B cell (primary cell): ENCODE measurements at regions not wholly inside any gene's neighbourhood (a gene's known extent, or its start where the extent isn't known, plus 50 kb on each side); places are given as distances from the start of the nearest gene placed in this dataset.

Experiments used
- ATAC-seq: fragments of 200-7000 bp; cut with Tn5 transposase; one replicate; pipeline ENCODE4 v1.10.0; 2021; ENCODE audit warnings: low read depth, mild to moderate bottlenecking, moderate number of reproducible peaks, moderate library complexity
- CTCF ChIA-PET: fragments of 350-600 bp; sonication (Branson Sonifier 250); formaldehyde crosslinking; loops from one replicate; lab custom pipeline; 2021; ENCODE audit warnings: antibody characterized with exemption, inconsistent platforms; lab: Charles Lee
- POLR2A ChIA-PET: fragments of 350-600 bp; sonication (Branson Sonifier 250); formaldehyde crosslinking; loops from one replicate; lab custom pipeline; 2021; ENCODE audit warnings: antibody characterized with exemption; lab: Charles Lee
- DNase-seq: peaks from one replicate; pipeline ENCODE4 v3.0.0; 2013
- H2AFZ ChIP-seq: 2 replicates; pipeline ENCODE4 v1.6.1; 2012; ENCODE audit warnings: mild to moderate bottlenecking, low read depth, low read length; ENCODE audit not compliant: insufficient read depth, poor library complexity, severe bottlenecking
- H3K27ac ChIP-seq, 2 donors: 1 replicate in 1 of 2; 2 replicates in 1 of 2; pipeline ENCODE4 v1.5.1; 2012 to 2013; ENCODE audit warnings: low read length in 2 of 2, mild to moderate bottlenecking in 2 of 2, moderate library complexity in 1 of 2
- H3K27me3 ChIP-seq, 4 experiments: fragments of 200-600 bp in 1 of 4; sonication (generic) in 1 of 4; replicated peaks in 1 of 4; 1 replicate in 2 of 4; 2 replicates in 2 of 4; pipeline versions ENCODE4 v1.6.1 to v1.7.0; 2013 to 2016; ENCODE audit warnings: low read length in 3 of 4, mild to moderate bottlenecking in 2 of 4, mixed read lengths in 1 of 4, moderate library complexity in 1 of 4; ENCODE audit not compliant: insufficient read depth in 4 of 4, control insufficient read depth in 3 of 4; ENCODE audit errors: control extremely low read depth in 1 of 4
- H3K36me3 ChIP-seq, 2 experiments: replicated peaks in 1 of 2; 1 replicate in 1 of 2; 2 replicates in 1 of 2; pipeline versions ENCODE4 v1.6.1 to v1.7.1; 2013; ENCODE audit warnings: low read length in 1 of 2; ENCODE audit not compliant: insufficient read depth in 2 of 2, control insufficient read depth in 1 of 2; ENCODE audit errors: control extremely low read depth in 1 of 2, extremely low read depth in 1 of 2
- H3K4me1 ChIP-seq, 2 donors: fragments of 200-600 bp in 1 of 2; sonication (generic) in 1 of 2; 1 replicate in 1 of 2; 2 replicates in 1 of 2; pipeline versions ENCODE4 v1.5.1 to v1.6.1; 2013 to 2017; ENCODE audit warnings: low read length in 2 of 2; ENCODE audit not compliant: control insufficient read depth in 2 of 2, insufficient read depth in 2 of 2
- H3K4me2 ChIP-seq: replicated peaks from 2 replicates; pipeline ENCODE3; 2012; ENCODE audit warnings: mild to moderate bottlenecking, low read depth, low read length; ENCODE audit not compliant: poor library complexity, severe bottlenecking
- H3K4me3 ChIP-seq, 5 experiments: fragments of 200-600 bp in 1 of 5; sonication (generic) in 1 of 5; 1 replicate in 3 of 5; 2 replicates in 2 of 5; pipeline versions ENCODE4 v1.5.1 to v1.7.0; 2011 to 2016; ENCODE audit warnings: low read length in 4 of 5, mild to moderate bottlenecking in 4 of 5, low read depth in 2 of 5, control low read depth in 1 of 5, moderate library complexity in 1 of 5; ENCODE audit not compliant: insufficient read depth in 1 of 5; ENCODE audit errors: control extremely low read depth in 1 of 5, extremely low read depth in 1 of 5
- H3K79me2 ChIP-seq: fragments of 200-600 bp; sonication (generic); one replicate; pipeline ENCODE4 v1.6.0; 2016; ENCODE audit warnings: low read length; ENCODE audit not compliant: control insufficient read depth, insufficient read depth
- H3K9ac ChIP-seq: fragments of 200-600 bp; sonication (generic); 2 replicates; pipeline ENCODE4 v1.6.1; 2017; ENCODE audit warnings: mild to moderate bottlenecking, low read length, moderate library complexity
- H3K9me3 ChIP-seq, 3 donors: one replicate each; pipeline versions ENCODE4 v1.6.1 to v1.7.1; 2013; ENCODE audit warnings: low read length in 2 of 3; ENCODE audit not compliant: control insufficient read depth in 2 of 3, insufficient read depth in 1 of 3; ENCODE audit errors: control extremely low read depth in 1 of 3
- H4K20me1 ChIP-seq: 2 replicates; pipeline ENCODE4 v1.6.0; 2012; ENCODE audit warnings: mild to moderate bottlenecking, low read length; ENCODE audit not compliant: insufficient read depth, control insufficient read depth, poor library complexity, severe bottlenecking
- H3K27ac Mint-ChIP-seq: one replicate; pipeline ENCODE4 v1.8.0; 2021; ENCODE audit warnings: mixed read lengths
- H3K27me3 Mint-ChIP-seq: one replicate; pipeline ENCODE4 v1.8.0; 2021; ENCODE audit warnings: mixed read lengths
- H3K4me1 Mint-ChIP-seq: one replicate; pipeline ENCODE4 v1.8.0; 2021; ENCODE audit warnings: mixed read lengths
- H3K4me3 Mint-ChIP-seq: one replicate; pipeline ENCODE4 v1.8.0; 2021; ENCODE audit warnings: mixed read lengths
- H3K9me3 Mint-ChIP-seq: one replicate; pipeline ENCODE4 v1.8.0; 2022; ENCODE audit warnings: mixed read lengths; ENCODE audit not compliant: insufficient read depth
- EZH2 ChIP-seq: IDR thresholded peaks from 2 replicates; pipeline ENCODE4 v1.6.1; 2012; ENCODE audit warnings: borderline replicate concordance, low read depth, mild to moderate bottlenecking, moderate library complexity, low read length; ENCODE audit not compliant: insufficient read depth, poor library complexity, severe bottlenecking
- whole genome bisulfite sequencing: methylation state at CpG from one replicate; pipeline ENCODE4 v1.1.5; 2013; ENCODE audit warnings: missing lambda C conversion rate; ENCODE audit not compliant: insufficient coverage; 5-methylcytosine and 5-hydroxymethylcytosine counted together
- intact Hi-C: fragments of 100-400 bp; cut with micrococcal nuclease; formaldehyde crosslinking; loops from one replicate; pipeline ENCODE4 v1.10.0; 2022
- TF ChIP-seq, protein P1 (sequence below): fragments of 200-600 bp; IDR thresholded peaks from one replicate; pipeline ENCODE4 v1.8.0; 2022; ENCODE audit warnings: antibody characterized with exemption, mild to moderate bottlenecking

DNA sequence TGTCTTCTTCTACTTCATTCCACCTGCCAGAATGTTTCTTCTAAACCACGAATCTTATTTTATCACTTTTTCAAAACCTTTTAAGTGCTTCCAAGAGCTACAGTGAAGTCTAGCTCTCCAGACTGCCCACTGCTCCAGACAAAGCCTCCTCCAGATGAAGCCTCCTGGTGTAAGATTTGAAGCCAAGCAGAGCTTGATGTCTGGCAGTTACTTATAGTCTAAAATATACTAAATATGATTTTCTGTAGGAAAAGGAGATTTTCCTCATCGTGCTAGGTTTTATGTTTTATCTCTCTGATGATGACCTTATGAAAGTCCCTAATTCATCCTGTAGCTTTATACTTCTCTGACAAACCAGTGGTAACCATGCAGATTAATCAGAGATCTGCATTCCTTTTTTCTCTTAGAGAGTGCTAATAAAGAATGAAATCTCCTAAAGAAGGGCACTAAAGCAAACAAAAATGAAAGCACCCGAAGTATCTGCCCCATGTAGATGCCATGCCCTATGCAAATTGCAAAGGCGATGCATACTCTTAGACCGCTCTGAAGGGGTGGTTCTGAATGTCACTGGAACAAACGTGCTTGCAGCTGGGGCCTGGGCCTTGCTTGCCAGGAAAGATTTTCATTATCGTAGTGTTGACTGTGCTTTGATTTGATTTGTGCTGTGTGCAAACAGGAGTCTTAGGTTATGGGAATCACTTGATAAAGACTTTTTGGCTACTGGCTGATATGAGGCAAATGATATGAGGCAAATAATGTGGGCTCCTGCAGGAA, 314.2 kb downstream of the PID1 start:
- CTCF ChIA-PET, result no interaction called here
- WGBS, result 84% methylated on average over 5 of the region's 7 CpGs
- ATAC-seq, result no peak
- H3K4me3 Mint-ChIP-seq, result no peak overlapping the region
- DNase-seq, result no peak
- TF ChIP-seq EZH2, result no peak
- TF ChIP-seq, protein P1, sequence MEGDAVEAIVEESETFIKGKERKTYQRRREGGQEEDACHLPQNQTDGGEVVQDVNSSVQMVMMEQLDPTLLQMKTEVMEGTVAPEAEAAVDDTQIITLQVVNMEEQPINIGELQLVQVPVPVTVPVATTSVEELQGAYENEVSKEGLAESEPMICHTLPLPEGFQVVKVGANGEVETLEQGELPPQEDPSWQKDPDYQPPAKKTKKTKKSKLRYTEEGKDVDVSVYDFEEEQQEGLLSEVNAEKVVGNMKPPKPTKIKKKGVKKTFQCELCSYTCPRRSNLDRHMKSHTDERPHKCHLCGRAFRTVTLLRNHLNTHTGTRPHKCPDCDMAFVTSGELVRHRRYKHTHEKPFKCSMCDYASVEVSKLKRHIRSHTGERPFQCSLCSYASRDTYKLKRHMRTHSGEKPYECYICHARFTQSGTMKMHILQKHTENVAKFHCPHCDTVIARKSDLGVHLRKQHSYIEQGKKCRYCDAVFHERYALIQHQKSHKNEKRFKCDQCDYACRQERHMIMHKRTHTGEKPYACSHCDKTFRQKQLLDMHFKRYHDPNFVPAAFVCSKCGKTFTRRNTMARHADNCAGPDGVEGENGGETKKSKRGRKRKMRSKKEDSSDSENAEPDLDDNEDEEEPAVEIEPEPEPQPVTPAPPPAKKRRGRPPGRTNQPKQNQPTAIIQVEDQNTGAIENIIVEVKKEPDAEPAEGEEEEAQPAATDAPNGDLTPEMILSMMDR, result no peak
- H3K4me2 ChIP-seq, result no peak overlapping the region
- no peaks in the 10 kb centered on the region for H3K4me1 ChIP-seq
- no peak overlapping the region for H3K4me3 ChIP-seq
- no peak overlapping the region for H3K9ac ChIP-seq
- no peaks in the 10 kb centered on the region for H3K4me1 Mint-ChIP-seq
- no peak overlapping the region for H2AFZ ChIP-seq
- H3K9me3 Mint-ChIP-seq, result no peaks in the 10 kb centered on the region
- H3K79me2 ChIP-seq, result no peaks in the 10 kb centered on the region
- intact Hi-C loops, result no loop called here
- no peaks in the 10 kb centered on the region for H4K20me1 ChIP-seq
- peaks cover 0 to 3% (median 0%) of the 10 kb centered on the region in 3 donors for H3K9me3 ChIP-seq
- POLR2A ChIA-PET, result no interaction called here
- no peak overlapping the region for H3K27ac ChIP-seq
- H3K27ac Mint-ChIP-seq, result no peak overlapping the region
- H3K36me3 ChIP-seq, result no peaks in the 10 kb centered on the region
- H3K27me3 ChIP-seq, result no peaks in the 10 kb centered on the region
- H3K27me3 Mint-ChIP-seq, result no peaks in the 10 kb centered on the region

DNA sequence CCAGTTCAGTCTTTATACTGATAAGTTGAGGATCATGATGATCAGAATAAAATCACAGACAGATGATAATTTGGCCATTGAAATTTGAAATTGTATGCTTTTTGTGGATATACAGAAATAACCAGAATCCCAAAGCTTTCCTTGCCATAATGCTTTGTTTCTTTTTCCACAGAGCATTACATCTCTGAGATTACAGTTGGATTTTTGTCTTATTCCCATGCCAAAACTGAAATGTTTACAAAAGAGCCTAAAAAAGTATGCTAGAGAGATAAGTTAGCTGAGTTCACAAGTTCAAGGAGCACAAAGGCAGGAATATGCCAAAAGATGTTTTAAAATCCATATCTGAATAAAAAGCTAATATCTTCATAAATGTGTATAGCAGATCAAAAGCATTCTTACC, 321.3 kb downstream of the PID1 start:
- Histone ChIP-seq H3K79me2 (no peaks in the 10 kb centered on the region), H3K4me3 (no peak overlapping the region), H3K9ac (no peak overlapping the region), H3K9me3 (no peaks in the 10 kb centered on the region), H3K36me3 (no peaks in the 10 kb centered on the region), H2AFZ (no peak overlapping the region), H3K4me2 (no peak overlapping the region), H3K27me3 (no peaks in the 10 kb centered on the region), H3K27ac (no peak overlapping the region), H3K4me1 (no peaks in the 10 kb centered on the region), H4K20me1 (no peaks in the 10 kb centered on the region)
- Mint-ChIP-seq H3K27me3 (no peaks in the 10 kb centered on the region), H3K27ac (no peak overlapping the region), H3K9me3 (no peaks in the 10 kb centered on the region), H3K4me3 (no peak overlapping the region), H3K4me1 (no peaks in the 10 kb centered on the region)
- ATAC-seq (no peak), DNase-seq (no peak)
- ChIA-PET CTCF (no interaction called here), POLR2A (no interaction called here)
- intact Hi-C loops, result no loop called here
- TF ChIP-seq, protein P1, result no peak
- TF ChIP-seq EZH2, result no peak
